Thyroid gland (tissue), 4 donors: ENCODE measurements at regions not wholly inside any gene's neighbourhood (a gene's known extent, or its start where the extent isn't known, plus 50 kb on each side); places are given as distances from the start of the nearest gene placed in this dataset.

Experiments
- CTCF ChIP-seq, 6 experiments: fragments of 200-600 bp in 3 of 6; fragments of 450-650 bp in 3 of 6; sonication (generic) in 3 of 6; IDR thresholded peaks; one replicate each; pipeline ENCODE4 v1.5.1; 2016 to 2019; ENCODE audit warnings: antibody characterized with exemption in 6 of 6, mild to moderate bottlenecking in 2 of 6, inconsistent platforms in 1 of 6, moderate library complexity in 1 of 6
- POLR2A ChIP-seq, 2 donors: fragments of 450-650 bp; IDR thresholded peaks; one replicate each; pipeline ENCODE4 v1.6.1; 2017; ENCODE audit warnings: antibody characterized with exemption in 2 of 2, mild to moderate bottlenecking in 2 of 2, moderate library complexity in 1 of 2

GRCh38 chr6:82017773-82018172, 229.8 kb downstream of the IBTK start:
- TF ChIP-seq POLR2A (IDR thresholded peaks at IDR 0.05) (no peak), CTCF (IDR thresholded peaks at IDR 0.05) (no peak)
